Activated CD8-positive, alpha-beta memory T cell treated with anti-CD3 and anti-CD28 coated beads, Interleukin-2, amount 50 U/mL, for 48 hours (primary cell): ENCODE measurements at regions not wholly inside any gene's neighbourhood (a gene's known extent, or its start where the extent isn't known, plus 50 kb on each side); places are given as distances from the start of the nearest gene placed in this dataset.
A peak's percentile ranks its signal among the peaks of the same experiment; 100 is the strongest.

Experiments used
- DNase-seq: peaks from one replicate; pipeline ENCODE4 v3.0.0-alpha.2; 2020

DNA sequence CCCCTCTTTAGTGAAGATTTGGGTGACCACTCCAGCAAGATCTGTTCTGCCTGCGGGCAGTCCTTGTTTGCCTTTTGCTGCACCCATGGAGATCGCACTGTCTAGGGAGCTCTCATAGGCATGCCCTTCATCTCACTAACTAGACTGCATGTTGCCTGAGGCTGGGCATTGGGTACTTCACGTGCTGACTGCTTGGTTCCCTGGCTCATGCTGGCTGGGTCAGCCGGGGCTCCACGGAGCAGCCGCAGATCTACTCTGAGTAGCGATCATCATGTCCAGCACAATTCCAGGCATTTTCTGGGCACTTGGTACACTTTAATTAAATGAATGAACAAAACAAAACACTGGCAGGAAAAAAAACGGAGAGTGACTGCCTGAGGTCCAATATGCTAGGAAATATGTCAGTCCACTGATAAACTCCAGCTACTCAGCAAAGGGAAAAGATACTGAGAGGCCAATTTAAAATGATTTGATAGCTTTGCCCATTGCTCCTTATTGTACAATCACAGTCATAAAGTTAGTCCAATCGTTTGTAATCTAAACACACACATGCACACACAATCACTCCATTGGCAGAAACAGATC lies 220.3 kb downstream of the C1D start:
- no peak for DNase-seq

DNA sequence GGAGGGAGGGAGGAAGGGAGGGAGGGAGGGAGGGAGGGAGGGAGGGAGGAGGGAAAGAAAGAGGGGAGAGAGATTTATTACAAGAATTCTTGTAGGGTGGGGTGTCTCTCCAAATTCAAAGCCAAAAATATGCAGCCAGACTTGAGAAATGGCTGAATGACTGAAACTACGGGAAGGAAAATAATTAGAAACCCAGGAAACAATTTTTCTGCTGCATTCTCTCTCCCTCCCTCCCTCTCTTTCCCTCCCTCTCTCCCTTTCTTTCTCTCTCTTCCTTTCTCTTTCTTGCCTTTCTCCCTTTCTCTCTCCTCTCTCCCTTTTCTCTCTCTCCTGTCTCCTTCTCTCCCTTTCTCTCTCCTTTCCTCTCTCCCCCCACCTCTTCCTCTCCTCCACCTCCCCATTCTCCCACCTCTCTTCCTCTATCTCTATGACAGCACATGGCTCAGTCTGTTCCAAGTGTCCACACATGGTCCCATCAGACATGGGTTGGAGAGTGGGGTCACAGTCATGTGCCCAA lies 218.7 kb downstream of the C1D start:
- DNase-seq: no peak

DNA sequence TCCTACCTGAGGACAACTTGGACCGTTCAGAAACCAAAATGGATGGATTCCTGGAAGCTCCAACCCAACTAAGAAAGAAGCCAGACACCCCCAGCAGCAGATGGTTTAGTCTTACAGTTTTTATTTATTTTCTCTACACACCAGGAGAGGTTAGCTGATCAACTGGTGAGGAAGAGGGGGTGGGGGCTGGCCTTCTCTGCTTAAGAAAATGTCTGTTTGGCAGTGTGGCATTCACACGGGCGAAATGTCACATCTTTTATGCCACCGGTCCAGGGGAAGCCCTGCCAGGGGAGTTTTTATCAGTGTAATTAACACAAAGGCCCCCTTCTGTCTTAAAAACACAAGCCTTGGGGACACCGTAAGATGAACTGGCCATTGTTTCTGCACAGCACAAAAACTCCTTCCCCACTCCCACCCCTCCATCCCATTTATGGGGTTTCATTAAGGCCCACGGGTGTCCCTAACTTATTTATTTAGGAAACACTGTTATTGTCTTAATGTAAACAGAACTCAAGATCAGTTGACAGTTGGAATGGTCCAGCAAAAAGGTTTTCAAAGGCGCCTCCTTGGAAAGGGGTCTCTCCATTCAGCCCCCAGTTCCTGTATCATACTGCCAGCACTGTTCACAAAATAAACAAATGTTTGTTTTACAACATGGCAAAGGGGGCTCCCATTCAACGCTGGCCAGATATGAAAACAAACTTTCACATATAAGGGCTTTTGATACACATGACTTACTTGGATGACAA lies 217.0 kb downstream of the C1D start:
- no peak for DNase-seq

DNA sequence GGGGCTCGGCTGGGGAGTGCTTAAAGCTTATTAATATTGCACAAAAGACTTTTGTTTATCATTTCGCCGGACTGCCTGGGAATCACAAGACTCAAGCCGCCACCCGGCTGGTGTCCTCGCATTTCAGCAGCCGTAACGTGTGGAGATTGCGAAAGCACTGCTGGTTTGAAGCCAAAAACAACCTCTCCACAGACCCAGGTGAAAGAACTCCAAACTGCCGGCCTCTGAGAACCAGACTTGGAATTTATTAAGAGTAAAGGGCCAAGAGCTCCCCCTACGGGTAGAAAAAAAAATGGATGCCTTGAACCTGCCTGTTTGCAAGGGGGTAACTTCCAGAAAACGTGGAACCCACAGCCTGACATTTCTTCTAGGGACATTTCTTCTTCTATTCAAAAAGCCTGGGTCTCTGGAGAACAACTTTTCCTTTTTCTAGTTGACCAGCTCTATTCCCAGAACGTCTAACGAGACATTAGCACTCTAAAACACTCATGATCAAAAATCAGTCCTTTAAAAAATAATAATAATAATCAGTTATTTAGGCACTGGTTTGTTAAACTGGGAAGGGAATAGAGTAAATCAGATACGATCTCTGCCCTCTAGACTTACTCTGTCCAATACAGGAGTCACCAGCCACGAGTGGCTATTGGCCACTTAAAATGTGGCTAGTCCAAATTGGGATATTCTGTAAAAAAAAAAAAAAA lies 216.3 kb downstream of the C1D start:
- DNase-seq: peak; percentile 57

DNA sequence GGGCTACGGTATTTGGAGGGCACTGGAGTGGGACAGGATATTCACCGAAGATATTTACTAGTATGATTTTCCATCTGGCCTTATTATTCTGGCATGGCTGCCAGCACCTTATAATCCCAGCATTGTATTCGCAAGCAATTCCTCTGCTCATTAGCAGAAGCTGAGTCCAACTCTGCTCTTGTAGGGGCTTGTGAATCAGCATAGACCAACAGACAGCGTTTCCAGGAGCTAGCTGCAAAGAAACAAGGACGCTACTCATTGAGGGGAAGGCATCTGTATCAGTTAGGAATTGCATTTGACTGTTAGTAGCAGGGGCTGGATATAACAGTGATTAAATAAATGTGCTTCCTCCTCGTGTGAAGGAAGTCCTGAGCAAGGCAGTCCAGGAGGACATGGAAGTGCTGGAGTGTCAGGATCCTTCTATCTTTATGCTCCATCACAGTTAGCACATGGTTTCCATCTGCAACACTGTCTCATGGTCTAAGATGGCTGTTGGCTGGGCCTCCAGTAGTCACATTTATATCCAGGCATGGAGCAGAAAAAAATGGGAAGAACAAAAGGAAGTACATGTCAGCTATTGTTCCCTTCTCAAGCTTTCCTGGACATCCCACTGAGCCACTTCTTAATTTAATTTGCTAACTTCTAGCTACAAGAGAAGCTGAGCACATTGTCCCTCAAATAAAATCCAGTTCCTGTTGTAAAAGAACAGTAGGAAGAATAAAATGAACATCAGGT lies 214.1 kb downstream of the C1D start:
- DNase-seq: no peak

DNA sequence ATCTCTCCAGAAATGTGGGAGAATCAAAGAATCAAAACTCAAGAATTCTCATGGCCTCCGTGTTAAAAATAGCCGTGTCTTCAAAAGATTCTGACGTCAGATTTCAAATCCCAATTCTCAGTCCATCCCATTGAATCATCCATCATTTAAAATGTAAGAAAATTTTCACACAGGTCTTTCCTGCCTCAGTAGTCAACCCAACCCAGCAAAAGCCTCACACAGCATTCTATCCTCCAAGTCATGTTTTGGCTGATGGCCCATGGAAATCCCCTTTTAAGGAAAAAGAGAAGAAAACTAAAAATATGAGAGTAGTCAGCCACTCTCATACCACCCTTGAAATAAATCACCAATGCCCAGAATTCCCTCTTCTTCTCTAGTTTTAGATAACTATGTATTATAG lies 211.8 kb downstream of the C1D start:
- no peak for DNase-seq

DNA sequence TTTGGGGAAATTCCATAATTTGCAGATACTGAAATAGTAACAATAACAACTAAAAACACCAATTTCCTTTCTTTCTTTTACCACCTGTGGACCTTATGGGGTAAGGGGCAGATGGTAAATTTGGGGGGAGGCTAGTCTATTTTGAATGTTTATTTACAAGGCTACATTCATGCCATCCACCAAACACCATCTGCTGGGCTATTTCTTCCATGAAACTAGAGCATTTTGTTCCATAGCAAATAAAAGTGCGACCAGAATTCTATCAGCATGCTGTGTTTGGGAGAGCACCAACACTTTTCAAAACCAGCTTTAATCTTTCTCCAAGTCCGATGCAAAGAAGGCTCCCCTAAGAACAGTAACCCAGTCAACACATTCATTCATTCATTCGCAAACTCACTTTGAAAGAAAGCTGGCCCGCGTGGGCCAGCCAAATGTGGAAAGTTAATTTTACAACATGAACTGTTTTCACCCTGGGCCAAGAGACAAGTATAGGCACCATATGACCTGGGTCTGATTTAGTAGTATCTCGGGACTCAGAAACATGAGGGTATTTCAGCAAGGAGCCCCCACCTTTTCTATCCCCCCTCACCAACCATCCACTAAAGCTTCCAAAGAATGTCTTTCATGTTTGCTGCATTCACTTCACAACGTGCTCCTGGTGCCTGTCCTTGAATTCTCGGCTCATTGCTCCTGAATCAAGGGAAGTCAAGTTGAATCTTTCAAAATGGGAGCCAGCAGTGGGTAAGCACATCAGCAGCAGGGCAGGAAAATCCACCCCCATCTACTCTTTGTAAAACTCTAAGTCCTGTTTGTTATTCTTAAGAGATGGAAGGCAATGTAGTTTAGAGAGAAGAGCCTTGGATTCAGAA lies 210.6 kb downstream of the C1D start:
- no peak for DNase-seq

DNA sequence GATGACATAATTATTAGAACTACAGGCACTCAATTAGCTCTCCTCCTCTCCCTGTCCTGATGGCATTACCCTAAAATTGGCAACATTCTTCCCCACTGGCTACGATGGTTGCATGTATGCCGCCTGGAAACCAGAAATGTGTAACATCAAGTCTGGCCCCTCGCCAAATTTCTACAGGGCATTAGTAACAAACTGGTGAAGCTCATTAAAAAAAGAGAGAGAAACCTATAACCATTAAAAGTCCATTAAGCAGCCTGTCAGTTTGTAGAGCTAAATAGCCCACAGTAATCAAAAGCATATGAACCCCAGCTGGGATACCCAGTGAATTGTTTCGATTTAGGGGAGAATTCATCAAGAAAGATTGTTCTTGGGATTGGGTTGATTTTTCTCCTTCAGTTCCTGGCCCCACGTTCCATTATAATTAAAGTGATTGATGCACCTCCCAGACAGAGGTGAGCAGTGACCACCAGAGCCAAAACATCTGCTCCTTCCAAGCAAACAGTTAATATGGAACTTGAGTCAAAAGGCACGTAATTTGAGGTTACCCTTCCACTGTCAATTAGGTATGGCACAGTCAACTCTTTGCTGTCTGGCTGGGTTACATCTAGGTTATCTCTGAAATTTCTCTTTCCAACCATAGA lies 208.6 kb downstream of the C1D start:
- no peak for DNase-seq

DNA sequence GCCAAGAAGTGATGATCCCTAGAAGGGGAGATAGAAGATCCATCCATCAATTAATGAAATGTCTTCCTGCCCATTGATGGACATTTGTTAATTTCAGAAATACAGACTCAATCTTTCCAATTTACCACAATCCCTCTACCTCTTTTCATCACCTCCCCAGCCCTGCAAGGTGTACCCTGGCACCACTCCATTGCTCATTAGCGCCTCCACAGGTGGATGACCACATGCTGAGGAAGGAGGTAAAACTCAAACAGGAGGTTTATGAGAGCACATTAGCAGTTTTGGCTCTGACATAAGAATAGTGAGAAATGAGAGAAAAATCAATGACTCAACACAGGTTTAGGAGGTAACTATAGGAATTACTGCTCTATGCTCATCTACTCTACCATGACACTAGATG lies 208.0 kb downstream of the C1D start:
- no peak for DNase-seq

DNA sequence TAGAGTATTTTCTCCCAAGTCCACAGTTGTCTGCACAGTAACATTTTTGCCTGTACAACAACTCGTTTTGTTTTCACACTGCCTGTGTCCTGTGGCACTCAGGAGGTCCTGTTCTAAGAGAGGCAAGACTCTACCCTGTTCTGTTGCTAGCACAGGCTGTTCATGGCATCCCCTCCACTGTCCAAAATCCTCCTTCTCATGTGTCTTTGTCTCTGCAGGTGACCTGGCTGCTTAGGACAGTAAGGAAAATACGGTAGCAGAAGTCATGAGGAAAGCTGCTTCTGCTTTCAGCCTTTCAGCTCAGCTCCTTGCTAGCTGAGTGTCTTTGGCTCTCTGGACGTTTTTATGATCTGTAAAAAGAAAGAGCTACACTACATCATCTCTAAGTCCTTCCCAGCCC lies 205.9 kb downstream of the C1D start:
- no peak for DNase-seq

DNA sequence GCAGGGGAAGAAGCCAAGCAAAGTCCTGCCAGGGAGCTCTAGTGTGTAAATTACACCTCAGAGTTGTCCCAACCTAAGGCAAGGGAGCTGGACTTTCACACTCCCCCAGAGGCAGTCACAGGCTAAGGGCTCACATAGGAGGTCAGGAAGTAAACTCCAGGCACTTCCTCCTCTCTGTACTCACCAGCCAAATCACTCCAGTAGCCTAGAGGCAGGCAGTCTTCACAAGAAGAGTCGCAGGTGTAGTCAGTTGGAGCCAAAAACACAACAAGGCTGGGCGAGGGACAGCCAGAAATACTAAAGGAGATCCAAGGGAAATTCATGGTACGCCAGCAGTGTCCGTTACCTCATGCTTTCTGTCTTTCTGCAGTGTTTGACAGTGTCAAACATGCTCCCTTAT lies 205.0 kb downstream of the C1D start:
- no peak for DNase-seq

DNA sequence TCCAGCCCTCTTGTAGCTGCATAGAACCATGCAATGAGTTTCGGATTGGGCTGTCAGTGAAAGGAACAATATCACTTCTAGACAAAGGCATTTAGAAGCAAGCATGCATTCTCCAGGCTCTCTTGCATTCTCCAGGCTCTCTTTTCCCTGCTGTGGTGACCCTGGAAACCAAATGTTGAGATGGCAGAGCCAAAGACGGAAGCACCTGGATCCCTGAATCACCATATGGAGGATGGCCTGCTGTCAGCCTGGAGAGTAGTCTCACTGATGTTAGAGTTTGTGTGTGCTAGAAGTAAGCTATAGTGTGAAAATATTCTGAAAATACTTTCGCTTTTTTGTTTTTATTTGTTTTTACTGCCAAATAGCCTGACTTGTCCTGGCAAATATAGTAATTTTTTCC lies 203.9 kb downstream of the C1D start:
- no peak for DNase-seq

DNA sequence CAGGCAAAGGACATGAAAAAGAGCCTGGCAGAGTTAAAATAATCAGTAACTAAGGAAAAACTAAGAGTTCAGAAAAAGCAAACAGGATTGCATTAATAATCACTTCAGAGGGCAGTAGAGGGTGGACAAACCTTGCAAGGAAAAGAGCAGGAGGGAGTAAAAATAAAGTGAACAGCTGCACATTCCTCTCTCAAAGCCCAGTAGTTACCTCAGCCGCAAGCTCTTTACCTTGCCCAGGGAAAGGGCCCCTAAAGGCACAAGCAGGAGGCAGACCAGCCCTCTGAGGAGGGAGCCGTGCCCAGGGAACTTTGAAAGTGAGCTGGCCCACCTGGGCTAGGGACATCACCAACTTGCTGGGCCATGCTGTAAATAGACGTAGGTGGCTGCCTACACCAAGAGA lies 196.9 kb downstream of the C1D start:
- no peak for DNase-seq

DNA sequence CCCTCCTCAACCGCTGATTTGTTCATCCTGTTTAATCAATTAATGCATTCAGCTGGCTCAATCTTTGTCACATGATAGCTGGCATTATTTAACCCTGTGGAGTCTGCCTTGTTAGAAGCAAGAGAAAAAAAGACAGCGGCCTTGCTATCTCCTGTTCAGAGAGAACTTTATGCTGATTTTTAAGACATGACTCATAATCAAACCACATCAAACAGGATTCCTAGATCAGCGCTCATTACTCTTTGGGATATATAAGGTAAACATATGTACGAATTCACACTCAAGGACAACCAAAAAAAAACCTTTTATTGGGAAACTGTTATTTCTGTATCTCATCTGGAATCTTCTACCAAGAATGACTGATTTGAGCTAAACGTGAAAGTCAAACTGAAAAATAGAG lies 195.1 kb downstream of the C1D start:
- DNase-seq: no peak

DNA sequence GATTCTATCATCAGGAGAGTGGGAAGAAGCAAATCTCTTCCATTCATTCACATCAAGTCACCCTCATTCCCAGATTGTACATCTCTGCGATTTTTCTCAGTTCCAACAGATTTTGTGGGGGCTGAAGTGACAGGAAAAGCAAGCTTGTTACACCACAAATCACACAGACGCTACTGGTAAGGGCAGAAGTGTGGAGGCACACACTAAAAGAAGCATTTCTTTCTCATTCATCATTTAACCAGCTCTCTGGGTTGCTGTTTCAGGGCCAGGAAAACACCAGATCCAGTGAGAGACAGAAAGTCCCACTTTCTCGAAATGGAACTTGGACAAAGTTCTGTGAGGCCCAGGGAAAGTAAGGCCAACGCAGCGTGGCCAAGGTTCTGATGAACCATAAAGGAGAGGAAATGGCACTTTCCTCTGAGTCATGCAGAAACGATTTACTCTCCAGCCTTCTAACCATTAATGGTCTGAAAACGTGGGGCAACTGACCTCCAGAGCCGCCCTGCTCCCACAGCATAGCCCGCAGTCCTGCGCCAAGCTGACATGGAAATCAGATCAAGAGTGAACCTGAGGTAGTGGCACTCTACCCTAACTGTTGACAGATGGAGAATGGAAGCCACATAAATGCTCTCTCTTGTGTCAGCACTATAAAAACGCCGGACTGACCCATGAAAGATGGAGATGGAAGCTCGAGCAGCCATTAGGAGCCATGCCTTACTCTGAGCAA lies 191.0 kb downstream of the C1D start:
- no peak for DNase-seq

DNA sequence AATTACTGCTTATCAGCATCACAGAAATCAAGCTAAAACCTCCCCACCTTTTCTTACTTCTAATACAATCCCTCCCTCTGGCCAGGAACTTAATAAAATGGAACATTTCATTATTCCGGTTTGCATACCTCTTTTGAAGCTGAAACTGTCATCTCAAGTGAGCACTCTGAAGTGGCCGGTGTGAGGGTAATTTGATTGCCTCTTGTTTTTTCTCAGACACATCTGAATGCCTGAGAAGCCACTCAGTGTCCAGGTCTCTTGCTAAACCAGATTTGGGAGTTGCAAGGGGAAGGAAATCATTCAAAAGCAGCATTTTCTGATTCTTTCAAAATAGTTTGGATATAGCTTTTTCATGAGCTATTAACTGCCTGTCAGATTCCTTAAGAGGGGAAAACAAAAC lies 190.3 kb downstream of the C1D start:
- DNase-seq: no peak

DNA sequence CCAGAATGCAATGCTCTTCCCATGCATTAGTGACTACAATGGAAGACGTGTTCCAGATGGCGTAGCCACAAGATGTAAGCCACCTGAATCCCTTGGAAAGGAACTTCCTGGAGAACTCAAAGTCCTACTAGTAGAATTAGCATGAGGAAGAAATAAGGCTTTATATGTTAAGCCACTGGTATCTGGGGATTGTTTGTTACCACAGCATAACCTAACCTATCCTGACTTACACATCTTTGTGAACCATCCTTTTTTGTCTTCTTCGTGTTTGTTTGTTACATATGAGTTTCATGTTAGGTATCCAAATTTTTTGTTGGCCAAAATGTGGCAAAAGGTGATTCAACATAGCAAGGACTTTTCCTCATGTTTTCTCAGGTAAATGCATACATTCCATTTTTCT lies 188.9 kb downstream of the C1D start:
- DNase-seq: no peak

DNA sequence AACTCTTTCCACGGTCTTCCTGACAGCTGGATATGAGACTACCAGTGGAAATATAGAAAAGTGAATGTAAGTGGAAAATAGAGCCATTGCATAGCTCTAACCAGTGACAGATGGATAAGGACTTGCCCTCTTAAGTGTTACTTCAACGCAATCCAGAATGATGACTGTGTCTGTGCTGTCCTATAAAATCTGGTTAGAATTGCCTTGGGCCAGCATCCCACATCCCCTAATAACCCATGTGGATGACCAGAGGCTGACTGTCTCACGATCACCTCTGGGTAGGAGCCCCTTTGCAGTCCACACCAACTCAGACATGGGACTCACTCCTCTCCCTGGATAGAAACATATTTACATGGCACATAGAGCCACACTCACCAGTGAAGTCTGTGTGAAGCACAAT lies 186.6 kb downstream of the C1D start:
- DNase-seq: no peak

DNA sequence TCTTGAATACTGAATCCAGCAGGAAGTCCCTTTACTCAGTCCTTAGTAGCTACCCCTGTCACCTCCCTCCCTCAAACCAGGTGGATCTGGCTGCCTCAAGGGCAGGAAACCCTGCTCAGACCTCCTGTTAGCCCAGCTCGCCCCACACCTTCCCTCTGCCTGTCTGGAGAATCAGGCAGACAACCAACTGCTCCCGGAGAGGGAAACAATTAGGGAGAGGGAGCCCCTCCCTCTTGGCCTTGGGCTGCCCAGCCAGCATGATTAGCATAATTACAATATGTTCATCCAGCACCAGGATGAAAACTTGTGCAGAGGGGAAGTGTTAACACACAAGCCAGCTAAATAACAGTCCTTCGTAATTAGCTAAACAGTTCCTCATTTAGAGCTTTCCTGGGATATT lies 185.5 kb downstream of the C1D start:
- no peak for DNase-seq

DNA sequence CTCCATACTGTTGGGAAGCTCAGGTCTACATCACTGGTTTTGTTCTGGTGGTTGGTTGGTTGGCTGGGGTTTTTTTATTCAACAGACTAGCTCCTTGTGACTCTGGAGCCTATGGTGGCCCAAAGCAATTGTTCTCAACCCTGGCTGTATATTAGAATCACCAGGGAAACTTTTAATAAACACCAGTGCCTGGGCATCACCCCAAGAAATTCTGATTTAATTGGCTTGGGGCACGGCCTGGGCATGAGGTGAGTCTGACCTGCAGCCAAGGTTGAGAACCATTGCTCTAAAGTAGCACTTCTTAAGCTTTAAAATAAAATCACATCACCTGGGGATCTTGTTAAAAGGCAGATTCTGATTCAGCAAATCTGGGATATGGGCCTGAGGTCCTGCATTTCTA lies 184.1 kb downstream of the C1D start:
- DNase-seq: no peak

DNA sequence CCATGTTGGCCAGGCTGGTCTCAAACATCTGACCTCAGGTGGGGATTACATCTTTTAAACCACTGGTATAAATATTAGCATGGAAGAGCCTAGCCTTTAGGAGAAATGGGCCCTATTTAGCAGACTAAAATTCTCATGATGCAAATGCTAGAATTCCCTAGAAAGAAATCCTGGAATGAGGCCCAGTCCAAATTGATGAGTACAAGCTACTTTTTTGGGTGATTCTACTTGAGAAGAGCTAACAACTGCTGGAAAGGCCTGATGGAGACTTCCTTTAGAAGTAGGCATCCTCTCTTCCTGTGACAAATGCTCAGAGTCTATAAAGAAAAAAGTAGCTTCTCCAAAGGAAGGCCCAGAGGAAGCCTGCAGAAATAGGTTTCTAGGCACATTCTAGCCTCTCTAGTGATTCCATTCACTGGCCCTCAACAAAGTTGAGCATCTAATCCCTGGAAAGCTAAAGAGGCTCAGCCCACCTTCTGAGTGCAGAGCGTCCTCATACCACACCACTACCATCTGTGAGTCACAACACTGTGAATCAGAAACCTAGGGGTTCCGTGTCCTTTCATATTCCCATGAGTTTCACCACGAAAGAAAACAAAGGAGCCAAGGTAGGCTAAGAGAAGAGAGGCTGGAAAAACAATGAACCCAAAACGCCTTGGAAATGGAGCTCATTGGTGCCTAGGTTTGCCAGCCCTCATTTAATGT lies 183.1 kb downstream of the C1D start:
- no peak for DNase-seq
